HEK293 (cell line): ENCODE measurements at regions not wholly inside any gene's neighbourhood (a gene's known extent, or its start where the extent isn't known, plus 50 kb on each side); places are given as distances from the start of the nearest gene placed in this dataset.

Source experiments
- CTCF ChIA-PET: fragments of 350-600 bp; formaldehyde crosslinking; extraction: SDS; loops from one replicate; lab custom pipeline; 2021; ENCODE audit warnings: antibody characterized with exemption; lab: Yijun Ruan, JAX
- POLR2A ChIA-PET: fragments of 300-600 bp; formaldehyde crosslinking; extraction: SDS; loops from one replicate; lab custom pipeline; 2020; ENCODE audit warnings: antibody characterized with exemption, inconsistent platforms; lab: Yijun Ruan, JAX
- H3K27ac ChIP-seq: fragments of 200-500 bp; sonication (Bioruptor generic); 2 replicates; pipeline ENCODE4 v1.5.1; 2014; ENCODE audit warnings: low read depth, low read length, control low read depth, inconsistent platforms; ENCODE audit errors: extremely low read depth
- H3K36me3 ChIP-seq, 2 experiments: fragments of 200-500 bp in 1 of 2; sonication (Bioruptor generic) in 1 of 2; 1 replicate in 1 of 2; 2 replicates in 1 of 2; pipeline ENCODE4 v1.5.1; 2014 to 2017; ENCODE audit warnings: inconsistent platforms in 2 of 2, low read length in 2 of 2; ENCODE audit not compliant: control insufficient read depth in 2 of 2, insufficient read depth in 1 of 2
- H3K4me1 ChIP-seq: fragments of 200-500 bp; sonication (Bioruptor generic); 2 replicates; pipeline ENCODE4 v1.5.1; 2014; ENCODE audit warnings: mild to moderate bottlenecking, low read length, inconsistent platforms; ENCODE audit not compliant: control insufficient read depth, insufficient read depth
- H3K4me3 ChIP-seq: 2 replicates; pipeline ENCODE4 v1.5.1; 2011; ENCODE audit warnings: low read depth, mild to moderate bottlenecking, control low read depth, low read length, moderate library complexity
- H3K9me3 ChIP-seq: fragments of 200-500 bp; sonication (Bioruptor generic); 2 replicates; pipeline ENCODE4 v1.5.1; 2014; ENCODE audit warnings: low read depth, low read length, inconsistent platforms; ENCODE audit not compliant: control insufficient read depth, insufficient read depth
- HOXD13 ChIP-seq: sonication (generic); formaldehyde crosslinking; IDR thresholded peaks from 2 replicates; pipeline ENCODE4 v1.8.0; 2022; ENCODE audit warnings: missing genetic modification reagents, borderline replicate concordance
- KLF8 ChIP-seq: fragments of 450-650 bp; formaldehyde crosslinking; IDR thresholded peaks from 2 replicates; pipeline ENCODE4 v1.5.1; 2016; ENCODE audit warnings: missing biosample characterization, missing genetic modification characterization
- OVOL3 ChIP-seq: fragments of 450-650 bp; formaldehyde crosslinking; IDR thresholded peaks from 2 replicates; pipeline ENCODE4 v1.5.1; 2016; ENCODE audit warnings: missing biosample characterization, missing genetic modification characterization
- PRDM4 ChIP-seq: fragments of 450-650 bp; formaldehyde crosslinking; IDR thresholded peaks from 2 replicates; pipeline ENCODE4 v1.5.1; 2017; ENCODE audit warnings: missing biosample characterization, missing genetic modification characterization
- PRDM6 ChIP-seq: fragments of 450-650 bp; formaldehyde crosslinking; IDR thresholded peaks from 2 replicates; pipeline ENCODE4 v1.5.1; 2017; ENCODE audit warnings: missing biosample characterization, missing genetic modification characterization
- REST ChIP-seq: fragments of 450-650 bp; formaldehyde crosslinking; IDR thresholded peaks from 2 replicates; pipeline ENCODE4 v1.5.1; 2016; ENCODE audit warnings: missing biosample characterization, missing genetic modification characterization
- SETDB1 ChIP-seq: IDR thresholded peaks from one replicate; pipeline ENCODE4 v1.6.1; 2017; ENCODE audit warnings: mild to moderate bottlenecking, low read length, moderate library complexity, mixed read lengths; ENCODE audit not compliant: insufficient read length
- ZBTB11 ChIP-seq: fragments of 450-650 bp; formaldehyde crosslinking; conservative IDR thresholded peaks from 2 replicates; pipeline ENCODE4 v1.5.1; 2016; ENCODE audit warnings: low read depth, missing biosample characterization, missing genetic modification characterization
- ZFP41 ChIP-seq: fragments of 450-650 bp; formaldehyde crosslinking; IDR thresholded peaks from 2 replicates; pipeline ENCODE4 v1.5.1; 2016; ENCODE audit warnings: missing biosample characterization, missing genetic modification characterization, borderline replicate concordance
- ZIC2 ChIP-seq: fragments of 450-650 bp; formaldehyde crosslinking; IDR thresholded peaks from 2 replicates; pipeline ENCODE4 v1.5.1; 2016; ENCODE audit warnings: missing biosample characterization, missing genetic modification characterization
- ZNF138 ChIP-seq: fragments of 450-650 bp; formaldehyde crosslinking; IDR thresholded peaks from 2 replicates; pipeline ENCODE4 v1.5.1; 2016; ENCODE audit warnings: missing biosample characterization, missing genetic modification characterization, borderline replicate concordance
- ZNF239 ChIP-seq: fragments of 450-650 bp; formaldehyde crosslinking; IDR thresholded peaks from 2 replicates; pipeline ENCODE4 v1.5.1; 2016; ENCODE audit warnings: missing biosample characterization, missing genetic modification characterization
- ZNF366 ChIP-seq: fragments of 450-650 bp; formaldehyde crosslinking; conservative IDR thresholded peaks from 2 replicates; pipeline ENCODE4 v1.5.1; 2016; ENCODE audit warnings: missing biosample characterization, missing genetic modification characterization
- ZNF501 ChIP-seq: fragments of 450-650 bp; formaldehyde crosslinking; IDR thresholded peaks from 2 replicates; pipeline ENCODE4 v1.5.1; 2016; ENCODE audit warnings: missing biosample characterization, missing genetic modification characterization
- ZNF521 ChIP-seq: fragments of 450-650 bp; formaldehyde crosslinking; IDR thresholded peaks from 2 replicates; pipeline ENCODE4 v1.5.1; 2017; ENCODE audit warnings: missing biosample characterization, mild to moderate bottlenecking, missing genetic modification characterization
- ZNF560 ChIP-seq: fragments of 450-650 bp; formaldehyde crosslinking; IDR thresholded peaks from 2 replicates; pipeline ENCODE4 v1.5.1; 2017; ENCODE audit warnings: missing biosample characterization, missing genetic modification characterization, borderline replicate concordance
- ZNF580 ChIP-seq: fragments of 450-650 bp; formaldehyde crosslinking; IDR thresholded peaks from 2 replicates; pipeline ENCODE4 v1.5.1; 2016; ENCODE audit warnings: missing biosample characterization, missing genetic modification characterization
- ZNF610 ChIP-seq: fragments of 450-650 bp; formaldehyde crosslinking; IDR thresholded peaks from 2 replicates; pipeline ENCODE4 v1.5.1; 2016; ENCODE audit warnings: missing biosample characterization, missing genetic modification characterization, borderline replicate concordance
- ZNF621 ChIP-seq: fragments of 450-650 bp; formaldehyde crosslinking; IDR thresholded peaks from 2 replicates; pipeline ENCODE4 v1.5.1; 2017; ENCODE audit warnings: missing biosample characterization, missing genetic modification characterization
- ZNF658 ChIP-seq: fragments of 450-650 bp; formaldehyde crosslinking; IDR thresholded peaks from 2 replicates; pipeline ENCODE4; 2016; ENCODE audit warnings: missing biosample characterization, missing genetic modification characterization
- ZNF747 ChIP-seq: fragments of 450-650 bp; formaldehyde crosslinking; IDR thresholded peaks from 2 replicates; pipeline ENCODE4 v1.5.1; 2016; ENCODE audit warnings: missing biosample characterization, missing genetic modification characterization
- ZSCAN23 ChIP-seq: fragments of 450-650 bp; formaldehyde crosslinking; IDR thresholded peaks from 2 replicates; pipeline ENCODE4 v1.5.1; 2016; ENCODE audit warnings: missing biosample characterization, missing genetic modification characterization

- TF ChIP-seq REST (tag by site-specific recombination): no peak
- no peak for TF ChIP-seq OVOL3 (tag by site-specific recombination)
- no peak for TF ChIP-seq PRDM4 (tag by site-specific recombination)
- TF ChIP-seq, all 188 proteins: peak for 0
Observed at GRCh38 chr5:2179861-2180260, 297.1 kb upstream of the IRX4 start (continued).

GRCh38 chr5:2178528-2178927 is 295.8 kb upstream of the IRX4 start:
- Histone ChIP-seq H3K4me3 (no peak overlapping the region), H3K9me3 (no peaks in the 10 kb centered on the region), H3K4me1 (no peaks in the 10 kb centered on the region), H3K27ac (no peak overlapping the region), H3K36me3 (no peaks in the 10 kb centered on the region)
- ChIA-PET POLR2A (no interaction called here), CTCF (interaction anchor here (0.6 kb wide), 1 partner anchor 295 kb away, joined by 3 read pairs; no protein-coding TSS in a partner anchor)
- TF ChIP-seq ZNF580: no peak
- TF ChIP-seq ZNF658 (tag by site-specific recombination): no peak
- no peak for TF ChIP-seq HOXD13 (CRISPR knock-in tag)
- no peak for TF ChIP-seq ZNF747 (tag by site-specific recombination)
- TF ChIP-seq ZBTB11: no peak
- TF ChIP-seq ZSCAN23 (tag by site-specific recombination): no peak
- TF ChIP-seq ZNF560 (tag by site-specific recombination): no peak
- TF ChIP-seq ZNF501 (tag by site-specific recombination): no peak
- TF ChIP-seq ZNF621 (tag by site-specific recombination): no peak

- Histone ChIP-seq H3K27ac (no peak overlapping the region), H3K9me3 (no peaks in the 10 kb centered on the region), H3K4me1 (no peaks in the 10 kb centered on the region), H3K36me3 (no peaks in the 10 kb centered on the region), H3K4me3 (no peak overlapping the region)
- ChIA-PET POLR2A (no interaction called here), CTCF (interaction anchor here (0.6 to 0.9 kb wide), 2 partner anchors 19 to 295 kb away, joined by 3 read pairs; no protein-coding TSS in a partner anchor)
- TF ChIP-seq ZNF610 (tag by site-specific recombination) (no peak), PRDM6 (tag by site-specific recombination) (no peak), ZIC2 (no peak), ZNF138 (no peak), ZNF366 (no peak), ZNF621 (tag by site-specific recombination) (no peak), KLF8 (tag by site-specific recombination) (no peak), ZNF239 (no peak), SETDB1 (no peak), ZFP41 (tag by site-specific recombination) (no peak), ZNF521 (tag by site-specific recombination) (no peak)
Observed at GRCh38 chr5:2178071-2178477, 295.3 kb upstream of the IRX4 start.
